Pancreas (tissue), 10 donors: ENCODE measurements at regions not wholly inside any gene's neighbourhood (a gene's known extent, or its start where the extent isn't known, plus 50 kb on each side); places are given as distances from the start of the nearest gene placed in this dataset.

Experiments
- ATAC-seq, 4 donors: fragments of 200-7000 bp; cut with Tn5 transposase; one replicate each; pipeline versions ENCODE4 v1.8.0 to v1.9.1; 2020; ENCODE audit warnings: mild to moderate bottlenecking in 4 of 4, moderate library complexity in 4 of 4
- DNase-seq, 6 donors: peaks; one replicate each; pipeline ENCODE4 v3.0.0-alpha.2; 2020
- FAIRE-seq: peaks from 2 replicates; lab custom pipeline; 2012; peaks lifted over from hg19 to GRCh38; lab: Jason Lieb, UNC
- H3K27ac ChIP-seq, 4 donors: fragments of 200-600 bp; sonication (generic); 1 replicate in 3 of 4; 2 replicates in 1 of 4; pipeline versions ENCODE4 v1.5.0 to v1.8.0; 2020
- H3K27me3 ChIP-seq, 4 donors: fragments of 200-600 bp; one replicate each; pipeline ENCODE4 v1.8.0; 2021
- H3K36me3 ChIP-seq, 3 donors: fragments of 200-600 bp; sonication (generic) in 1 of 3; one replicate each; pipeline versions ENCODE4 v1.5.0 to v1.8.0; 2020 to 2021
- H3K4me1 ChIP-seq, 3 donors: fragments of 200-600 bp; one replicate each; pipeline ENCODE4 v1.8.0; 2021
- H3K4me3 ChIP-seq, 4 donors: fragments of 200-600 bp; sonication (generic) in 2 of 4; one replicate each; pipeline versions ENCODE4 v1.5.0 to v1.8.0; 2020 to 2021
- H3K9me3 ChIP-seq, 4 donors: fragments of 200-600 bp; one replicate each; pipeline ENCODE4 v1.8.0; 2021
- WGBS, 2 donors: extraction: QIAGEN DNeasy Blood & Tissue Kit; methylation state at CpG; one replicate each; pipeline ENCODE4 v1.1.7; 2013; 5-methylcytosine and 5-hydroxymethylcytosine counted together
- intact Hi-C, 3 donors: fragments of 100-400 bp; cut with DNase I; formaldehyde crosslinking; loops; one replicate each; pipeline versions ENCODE4 v1.11.1 to v1.14.2; 2022
- TF ChIP-seq, protein P1 (sequence below), 4 donors: fragments of 200-600 bp; sonication (generic) in 3 of 4; IDR thresholded peaks; one replicate each; pipeline versions ENCODE4 v1.5.0 to v1.8.0; 2021; ENCODE audit warnings: antibody characterized with exemption in 4 of 4
- donor health status: healthy with polysubstance abuse.
- donor health status: DM: no; HTN: no; CAD: no; lungs with moderate emphysema.
- donor health status: DM: no; HTN: no; CAD: no.
- donor health status: control.
- donor health status: control.
- donor health status: Bipolar disorder and iron deficiency.
- donor health status: DM: yes; HTN: yes; CAD: no.
- donor health status: DM: no; HTN: no; CAD: no.
- donor health status: DM: no; HTN: no; CAD: no.
- donor health status: DM: yes; HTN: yes; CAD: no.

DNA sequence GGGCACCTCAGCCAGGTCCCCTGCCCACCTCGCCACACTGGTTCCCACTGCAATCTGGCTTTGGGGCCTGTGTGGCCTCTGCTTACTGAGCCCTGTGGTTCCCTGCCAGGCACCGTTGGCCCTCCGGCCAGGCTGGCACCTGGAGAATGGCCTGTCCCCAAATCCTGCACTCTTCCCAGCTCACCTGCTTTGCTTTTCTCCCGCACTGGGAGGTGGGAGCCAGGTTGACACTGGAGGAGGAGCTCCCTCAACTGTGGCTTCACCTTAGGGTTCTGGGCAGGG, 97.0 kb downstream of the SCGB2B2 start:
- intact Hi-C loops = no loop called here
- 84% methylated on average over 4 of the region's 4 CpGs for WGBS, 2 donors
- Histone ChIP-seq H3K27ac (no peak overlapping the region), H3K36me3 (no peaks in the 10 kb centered on the region), H3K4me3 (no peak overlapping the region), H3K4me1 (no peaks in the 10 kb centered on the region), H3K27me3 (no peaks in the 10 kb centered on the region), H3K9me3 (no peaks in the 10 kb centered on the region)
- DNase-seq (no peak), FAIRE-seq (no peak), ATAC-seq (no peak)
- TF ChIP-seq, protein P1, sequence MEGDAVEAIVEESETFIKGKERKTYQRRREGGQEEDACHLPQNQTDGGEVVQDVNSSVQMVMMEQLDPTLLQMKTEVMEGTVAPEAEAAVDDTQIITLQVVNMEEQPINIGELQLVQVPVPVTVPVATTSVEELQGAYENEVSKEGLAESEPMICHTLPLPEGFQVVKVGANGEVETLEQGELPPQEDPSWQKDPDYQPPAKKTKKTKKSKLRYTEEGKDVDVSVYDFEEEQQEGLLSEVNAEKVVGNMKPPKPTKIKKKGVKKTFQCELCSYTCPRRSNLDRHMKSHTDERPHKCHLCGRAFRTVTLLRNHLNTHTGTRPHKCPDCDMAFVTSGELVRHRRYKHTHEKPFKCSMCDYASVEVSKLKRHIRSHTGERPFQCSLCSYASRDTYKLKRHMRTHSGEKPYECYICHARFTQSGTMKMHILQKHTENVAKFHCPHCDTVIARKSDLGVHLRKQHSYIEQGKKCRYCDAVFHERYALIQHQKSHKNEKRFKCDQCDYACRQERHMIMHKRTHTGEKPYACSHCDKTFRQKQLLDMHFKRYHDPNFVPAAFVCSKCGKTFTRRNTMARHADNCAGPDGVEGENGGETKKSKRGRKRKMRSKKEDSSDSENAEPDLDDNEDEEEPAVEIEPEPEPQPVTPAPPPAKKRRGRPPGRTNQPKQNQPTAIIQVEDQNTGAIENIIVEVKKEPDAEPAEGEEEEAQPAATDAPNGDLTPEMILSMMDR (IDR thresholded peaks at IDR 0.05) = no peak

DNA sequence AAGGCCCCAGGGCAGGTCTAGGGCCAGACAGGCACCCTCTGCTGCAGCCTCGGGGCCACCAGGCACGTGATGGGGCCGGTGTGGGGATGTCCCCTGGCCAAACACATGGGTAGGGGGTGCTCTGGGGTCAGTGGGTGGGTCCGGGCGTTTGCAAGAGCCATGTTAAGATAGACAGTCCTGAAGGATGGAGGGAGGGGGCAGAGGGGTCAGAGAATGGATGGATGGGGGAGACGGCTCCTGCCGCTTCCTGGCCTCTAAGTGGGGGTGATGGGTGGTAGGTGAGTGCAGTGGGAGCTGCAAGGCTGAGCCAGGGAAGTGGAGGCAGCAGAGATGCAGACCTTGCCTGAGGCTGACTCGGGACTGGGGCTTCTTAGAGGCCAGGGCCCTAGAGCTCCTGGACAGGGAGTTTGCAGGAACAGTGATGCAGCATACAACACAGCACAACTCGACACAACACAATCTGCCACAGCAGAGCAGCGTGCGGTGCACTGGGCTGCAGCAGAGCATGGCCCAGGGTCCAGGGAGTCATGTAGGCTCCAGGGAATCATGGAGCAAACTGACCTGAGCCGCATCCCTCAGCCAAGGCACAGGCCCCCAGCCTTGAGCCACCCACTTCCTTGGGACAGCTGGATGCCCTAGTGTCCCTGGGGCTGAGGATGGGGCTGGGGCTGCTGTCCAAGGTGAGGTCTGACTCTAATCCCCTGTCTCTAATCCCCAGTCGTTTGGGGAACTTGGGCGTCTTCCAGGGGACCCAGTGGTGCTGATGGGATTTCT, 97.5 kb downstream of the SCGB2B2 start:
- no peak overlapping the region for H3K27ac ChIP-seq
- TF ChIP-seq, protein P1 (IDR thresholded peaks at IDR 0.05) = no peak
- DNase-seq (peak in 1 of 6 donors; percentile 51), ATAC-seq (no peak), FAIRE-seq (no peak)
- intact Hi-C loops = no loop called here
- no peak overlapping the region for H3K4me3 ChIP-seq
- no peaks in the 10 kb centered on the region for H3K27me3 ChIP-seq
- 79 to 83% methylated on average over 14 of the region's 14 CpGs for WGBS, 2 donors
- H3K4me1 ChIP-seq = no peaks in the 10 kb centered on the region
- H3K36me3 ChIP-seq = no peaks in the 10 kb centered on the region
- no peaks in the 10 kb centered on the region for H3K9me3 ChIP-seq

DNA sequence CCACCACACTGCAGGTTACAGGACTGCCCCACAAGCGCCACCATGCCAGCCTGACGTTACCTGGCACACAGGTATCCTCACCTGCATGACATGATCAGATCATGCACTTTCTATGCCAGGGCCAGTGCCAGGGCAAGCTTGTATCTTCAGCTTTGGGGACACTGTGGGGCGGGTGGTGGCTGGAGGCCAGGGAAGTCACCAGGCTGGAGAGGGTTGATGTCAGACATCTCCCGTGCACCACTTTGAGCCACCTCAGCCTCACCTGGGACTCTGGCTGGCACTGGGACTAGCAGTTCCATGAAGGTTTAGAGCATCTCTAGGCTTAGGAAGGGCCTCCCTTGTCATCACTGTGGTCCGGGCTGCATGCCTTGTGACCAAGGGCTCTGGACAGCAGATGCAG, 97.2 kb downstream of the WTIP start:
- Histone ChIP-seq H3K4me3 (no peak overlapping the region), H3K36me3 (no peaks in the 10 kb centered on the region), H3K27me3 (no peaks in the 10 kb centered on the region), H3K4me1 (no peaks in the 10 kb centered on the region), H3K27ac (no peak overlapping the region), H3K9me3 (no peaks in the 10 kb centered on the region)
- peak in 1 of 6 donors; percentile 42 for DNase-seq
- no peak for FAIRE-seq
- intact Hi-C loops = no loop called here
- WGBS, 2 donors = 81 to 86% methylated on average over 5 of the region's 5 CpGs
- TF ChIP-seq, protein P1 (IDR thresholded peaks at IDR 0.05) = no peak
- no peak for ATAC-seq

DNA sequence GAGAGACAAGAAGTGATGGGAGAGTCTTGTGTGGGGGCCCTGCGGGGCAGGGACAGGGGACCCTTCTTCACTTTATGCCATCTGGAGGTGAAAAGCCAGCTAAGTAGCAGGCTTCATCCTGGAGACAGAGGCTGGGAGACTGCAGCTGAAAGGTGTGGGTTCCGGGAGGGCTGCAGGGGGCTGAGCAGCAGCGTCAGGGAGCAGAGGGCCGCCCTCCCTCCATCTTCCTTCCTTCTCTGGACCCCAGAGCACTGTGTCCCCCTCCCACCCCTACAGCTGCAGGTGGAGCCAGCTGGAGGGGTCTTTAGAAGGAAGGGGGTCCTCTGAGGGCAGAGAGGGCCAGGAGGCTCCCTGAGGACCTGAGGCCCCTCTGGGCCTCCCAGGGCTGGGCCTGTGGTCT, 96.6 kb downstream of the WTIP start:
- TF ChIP-seq, protein P1 (IDR thresholded peaks at IDR 0.05) = no peak
- Histone ChIP-seq H3K9me3 (no peaks in the 10 kb centered on the region), H3K27me3 (no peaks in the 10 kb centered on the region), H3K4me3 (no peak overlapping the region), H3K36me3 (no peaks in the 10 kb centered on the region), H3K27ac (no peak overlapping the region), H3K4me1 (no peaks in the 10 kb centered on the region)
- intact Hi-C loops = no loop called here
- no peak for ATAC-seq
- WGBS, 2 donors = 78 to 93% methylated on average over 4 of the region's 4 CpGs
- DNase-seq = peak in 1 of 6 donors; percentile 16
- no peak for FAIRE-seq

DNA sequence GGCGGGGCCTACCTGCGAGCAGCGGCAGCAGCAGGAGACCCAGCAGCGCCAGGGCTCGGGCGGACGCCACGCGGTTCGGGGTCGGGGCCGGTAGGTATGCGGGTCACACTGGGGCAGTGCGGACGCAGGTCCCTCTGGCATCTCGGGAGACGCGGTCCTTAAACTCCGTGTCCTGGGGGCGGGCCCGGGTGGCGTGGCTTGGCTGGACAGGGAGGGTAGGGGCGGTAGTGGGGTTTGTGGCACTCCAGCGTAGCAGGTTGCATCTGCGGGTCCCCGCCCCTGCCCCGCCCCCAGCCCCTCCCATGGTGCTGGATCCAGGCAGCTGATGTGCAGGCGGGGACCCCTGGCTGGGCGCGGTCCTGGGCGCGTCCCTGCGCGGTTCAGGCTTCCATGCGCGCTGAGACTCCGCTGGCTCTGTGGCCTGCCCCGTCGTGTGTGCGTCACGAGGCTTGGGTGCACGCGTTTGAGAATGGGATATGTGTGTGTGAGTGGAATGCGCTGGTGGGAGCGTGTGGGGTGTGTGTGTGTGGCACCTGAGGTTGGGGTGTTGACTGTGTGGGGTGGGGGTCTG, 96.1 kb downstream of the WTIP start:
- H3K27ac ChIP-seq = no peak overlapping the region
- H3K4me1 ChIP-seq = no peaks in the 10 kb centered on the region
- H3K27me3 ChIP-seq = no peaks in the 10 kb centered on the region
- TF ChIP-seq, protein P1 (IDR thresholded peaks at IDR 0.05) = no peak
- FAIRE-seq = no peak
- DNase-seq = peak in 1 of 6 donors; percentile 72
- H3K4me3 ChIP-seq = no peak overlapping the region
- H3K36me3 ChIP-seq = no peaks in the 10 kb centered on the region
- H3K9me3 ChIP-seq = no peaks in the 10 kb centered on the region
- WGBS, 2 donors = 51 to 60% methylated on average over 40 to 45 of the region's 45 CpGs
- intact Hi-C loops = no loop called here
- ATAC-seq = peak in 1 of 4 donors; percentile 28
